GM12864 (cell line): ENCODE measurements at regions not wholly inside any gene's neighbourhood (a gene's known extent, or its start where the extent isn't known, plus 50 kb on each side); places are given as distances from the start of the nearest gene placed in this dataset.

ENCODE experiments used
- DNase-seq: peaks from one replicate; pipeline ENCODE4 v3.0.0-alpha.2; 2011; ENCODE audit warnings: low read depth
- H3K4me3 ChIP-seq: 2 replicates; pipeline ENCODE4 v1.5.1; 2011; ENCODE audit warnings: mild to moderate bottlenecking, low read depth, low read length, control low read depth
- CTCF ChIP-seq: IDR thresholded peaks from 2 replicates; pipeline ENCODE4 v1.5.1; 2011; ENCODE audit warnings: low read depth, mild to moderate bottlenecking, moderate library complexity, low read length, control low read depth, inconsistent platforms; ENCODE audit errors: missing control alignments

- no peak for DNase-seq
- no peak for TF ChIP-seq CTCF
- no peak overlapping the region for H3K4me3 ChIP-seq
These were observed 187.0 kb upstream of the KCNN2 start for GRCh38 chr5:114174837-114175236.

DNA sequence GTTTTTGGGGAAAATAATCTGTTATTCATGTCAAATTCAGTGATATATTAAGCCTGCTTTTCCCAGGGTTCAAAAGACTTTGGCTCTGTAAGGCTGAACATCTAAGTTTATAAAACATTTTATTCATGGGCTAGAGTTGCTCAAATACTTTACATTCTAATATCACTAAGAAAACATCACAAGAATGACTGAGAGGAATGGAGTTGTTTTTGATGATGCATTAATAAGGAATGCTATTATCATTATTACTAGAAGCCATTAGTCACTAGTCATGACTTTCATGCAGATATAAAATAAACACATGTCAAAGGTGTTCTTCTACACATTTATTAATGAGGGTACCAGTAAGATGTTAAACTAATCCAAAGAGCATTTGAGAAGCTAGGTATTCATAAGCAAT is 185.5 kb upstream of the KCNN2 start:
- TF ChIP-seq CTCF = no peak
- no peak overlapping the region for H3K4me3 ChIP-seq
- no peak for DNase-seq

DNA sequence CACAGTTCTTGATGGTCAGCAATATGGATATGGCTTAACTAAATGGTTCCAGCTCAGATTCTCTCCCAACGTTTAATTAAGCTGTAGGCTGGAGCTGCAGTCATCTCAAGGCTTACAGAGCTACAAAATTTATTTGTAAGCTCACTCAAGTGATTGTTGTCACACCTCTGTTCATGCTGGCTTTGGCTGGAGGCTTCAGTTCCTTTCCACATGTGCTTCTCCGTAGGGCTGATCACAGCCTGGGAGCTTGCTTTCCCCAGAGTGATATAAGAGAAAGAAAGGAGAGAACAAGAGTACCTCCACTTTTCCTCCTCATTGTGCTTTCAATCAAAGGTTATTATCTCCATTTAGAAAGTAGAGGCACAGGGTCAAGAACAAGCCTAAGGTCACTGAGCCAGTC is 182.7 kb upstream of the KCNN2 start:
- TF ChIP-seq CTCF = no peak
- DNase-seq = no peak
- H3K4me3 ChIP-seq = no peak overlapping the region

DNA sequence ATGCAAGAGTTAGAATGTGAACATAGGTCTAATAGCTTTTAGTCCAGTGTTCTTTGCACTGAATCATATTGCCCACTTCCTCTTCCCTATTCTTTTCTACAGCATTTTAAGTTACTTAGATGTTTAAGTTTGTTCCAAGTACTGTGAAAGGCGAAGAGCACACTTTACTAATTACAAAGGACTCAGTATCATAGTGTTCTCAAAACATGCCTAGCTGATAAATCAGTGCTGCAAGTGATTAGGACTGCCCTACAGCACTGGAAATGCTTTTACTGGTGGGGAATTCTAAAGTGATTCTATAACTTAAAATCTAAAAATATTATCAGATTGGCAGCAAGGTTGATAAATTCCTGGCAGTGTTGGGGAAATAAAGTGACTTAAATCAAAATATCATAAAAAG is 177.9 kb upstream of the KCNN2 start:
- no peak for TF ChIP-seq CTCF
- no peak for DNase-seq
- H3K4me3 ChIP-seq = no peak overlapping the region

DNA sequence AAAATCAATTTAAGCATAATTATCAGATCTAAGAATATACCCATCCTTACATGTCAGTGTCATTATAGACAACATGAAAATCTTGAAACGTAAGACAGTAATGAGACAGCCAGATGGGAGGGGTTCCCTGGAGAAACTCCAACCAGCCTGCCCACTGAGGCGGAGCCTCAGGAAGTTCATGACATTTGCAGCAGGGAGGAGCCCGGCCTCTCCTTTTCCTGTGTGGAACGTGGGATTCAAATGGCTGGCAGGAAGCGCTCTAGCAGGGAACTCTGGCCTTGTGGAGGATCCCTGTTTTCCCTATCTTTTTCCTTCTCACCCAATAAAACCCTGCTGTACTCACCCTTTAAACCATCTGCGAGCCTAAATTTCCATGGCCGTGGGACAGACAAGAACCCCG is 176.6 kb upstream of the KCNN2 start:
- DNase-seq = no peak
- TF ChIP-seq CTCF = no peak
- H3K4me3 ChIP-seq = no peak overlapping the region

GRCh38 chr5:114191441-114191840 is 170.4 kb upstream of the KCNN2 start:
- no peak overlapping the region for H3K4me3 ChIP-seq
- no peak for DNase-seq
- TF ChIP-seq CTCF = no peak

DNA sequence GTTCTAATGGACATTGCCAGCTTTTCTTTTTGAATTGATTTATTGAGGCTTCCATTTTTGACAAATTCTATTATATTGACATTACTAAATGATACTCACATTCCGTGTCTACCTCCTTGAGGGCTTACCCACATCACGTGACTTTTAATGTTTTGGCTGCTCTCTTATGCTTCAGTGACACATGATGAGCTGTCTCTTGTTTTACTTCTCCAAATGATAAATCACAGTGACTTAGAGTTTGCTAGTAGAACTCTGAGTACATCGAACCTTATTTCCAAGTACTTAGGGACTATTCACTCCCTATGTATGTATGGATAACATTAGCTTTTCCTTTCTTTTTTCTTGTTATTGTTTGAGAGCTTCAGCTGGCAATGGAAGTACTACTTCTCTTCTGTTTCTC is 169.8 kb upstream of the KCNN2 start:
- DNase-seq = no peak
- H3K4me3 ChIP-seq = no peak overlapping the region
- TF ChIP-seq CTCF = no peak
